Endothelial cell of umbilical vein (primary cell): ENCODE measurements at regions not wholly inside any gene's neighbourhood (a gene's known extent, or its start where the extent isn't known, plus 50 kb on each side); places are given as distances from the start of the nearest gene placed in this dataset.

Experiments used
- EZH2 ChIP-seq: IDR thresholded peaks from 2 replicates; pipeline ENCODE4 v1.6.1; 2012; ENCODE audit warnings: borderline replicate concordance, low read depth, mild to moderate bottlenecking, moderate library complexity, low read length, inconsistent platforms; ENCODE audit not compliant: severe bottlenecking
- POLR2A ChIP-seq: IDR thresholded peaks from 2 replicates; pipeline ENCODE4 v1.6.1; 2012; ENCODE audit warnings: low read depth, mild to moderate bottlenecking, control low read depth, low read length
- TF ChIP-seq, protein P1 (sequence below), 2 donors: IDR thresholded peaks; 1 replicate in 1 of 2; 2 replicates in 1 of 2; pipeline ENCODE4 v1.5.1; 2011; ENCODE audit warnings: low read length in 2 of 2, mild to moderate bottlenecking in 2 of 2, moderate library complexity in 2 of 2, control low read depth in 1 of 2, inconsistent platforms in 1 of 2, low read depth in 1 of 2; ENCODE audit not compliant: insufficient read depth in 1 of 2; ENCODE audit errors: extremely low read depth in 1 of 2
- TF ChIP-seq, protein P2 (sequence below): IDR thresholded peaks from 2 replicates; pipeline ENCODE4 v1.6.1; 2011; ENCODE audit not compliant: insufficient read depth, insufficient read length

DNA sequence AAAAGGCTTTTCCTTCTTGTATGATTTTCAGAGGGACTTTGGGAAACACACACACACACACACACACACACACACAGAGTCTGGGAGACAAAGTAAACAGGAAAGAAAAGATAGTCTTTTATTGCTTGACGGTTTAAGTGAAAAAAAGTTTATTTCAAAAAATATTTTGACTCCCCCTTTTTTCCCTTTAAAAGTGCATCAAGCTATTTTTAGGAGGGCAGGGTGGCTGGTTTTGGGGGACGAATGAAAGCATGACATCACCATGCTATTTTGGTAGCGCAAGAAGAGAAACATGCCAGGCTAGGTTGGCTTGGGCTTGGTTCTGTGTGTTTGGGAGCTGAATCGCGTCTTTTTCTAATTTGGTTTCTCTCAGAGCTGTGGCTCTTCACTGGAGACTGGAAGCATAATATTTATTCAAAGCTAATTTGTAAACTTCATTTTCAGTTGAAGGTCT is 129.2 kb downstream of the BAMBI start:
- TF ChIP-seq POLR2A (no peak), EZH2 (no peak)
- TF ChIP-seq, protein P1, sequence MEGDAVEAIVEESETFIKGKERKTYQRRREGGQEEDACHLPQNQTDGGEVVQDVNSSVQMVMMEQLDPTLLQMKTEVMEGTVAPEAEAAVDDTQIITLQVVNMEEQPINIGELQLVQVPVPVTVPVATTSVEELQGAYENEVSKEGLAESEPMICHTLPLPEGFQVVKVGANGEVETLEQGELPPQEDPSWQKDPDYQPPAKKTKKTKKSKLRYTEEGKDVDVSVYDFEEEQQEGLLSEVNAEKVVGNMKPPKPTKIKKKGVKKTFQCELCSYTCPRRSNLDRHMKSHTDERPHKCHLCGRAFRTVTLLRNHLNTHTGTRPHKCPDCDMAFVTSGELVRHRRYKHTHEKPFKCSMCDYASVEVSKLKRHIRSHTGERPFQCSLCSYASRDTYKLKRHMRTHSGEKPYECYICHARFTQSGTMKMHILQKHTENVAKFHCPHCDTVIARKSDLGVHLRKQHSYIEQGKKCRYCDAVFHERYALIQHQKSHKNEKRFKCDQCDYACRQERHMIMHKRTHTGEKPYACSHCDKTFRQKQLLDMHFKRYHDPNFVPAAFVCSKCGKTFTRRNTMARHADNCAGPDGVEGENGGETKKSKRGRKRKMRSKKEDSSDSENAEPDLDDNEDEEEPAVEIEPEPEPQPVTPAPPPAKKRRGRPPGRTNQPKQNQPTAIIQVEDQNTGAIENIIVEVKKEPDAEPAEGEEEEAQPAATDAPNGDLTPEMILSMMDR (IDR thresholded peaks at IDR 0.05; ENCODE audit: extremely low read depth in 1 of 2, insufficient read depth in 1 of 2, low read depth in 1 of 2, low read length in 2 of 2): no peak
- TF ChIP-seq, protein P2, sequence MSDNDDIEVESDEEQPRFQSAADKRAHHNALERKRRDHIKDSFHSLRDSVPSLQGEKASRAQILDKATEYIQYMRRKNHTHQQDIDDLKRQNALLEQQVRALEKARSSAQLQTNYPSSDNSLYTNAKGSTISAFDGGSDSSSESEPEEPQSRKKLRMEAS: no peak
